ENCODE measurements at regions not wholly inside any gene's neighbourhood (a gene's known extent, or its start where the extent isn't known, plus 50 kb on each side); places are given as distances from the start of the nearest gene placed in this dataset.

DNA sequence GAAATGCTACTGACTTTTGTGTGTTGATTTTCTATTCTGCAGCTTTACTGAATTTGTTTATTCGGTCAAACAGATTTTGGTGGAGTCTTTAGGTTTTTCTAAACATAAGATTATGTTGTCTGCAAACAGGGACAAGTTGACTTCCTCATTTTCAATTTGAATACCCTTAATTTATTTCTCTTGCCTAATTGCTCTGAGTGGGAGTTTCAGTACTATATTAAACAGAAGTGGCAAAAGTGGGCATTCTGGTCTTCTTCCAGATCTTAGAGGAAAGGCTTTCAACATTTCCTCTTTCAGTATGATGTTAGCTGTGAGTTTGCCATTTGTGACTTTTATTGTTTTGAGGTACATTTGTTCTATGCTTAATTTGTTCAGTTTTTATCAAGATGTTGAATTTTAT is 268.5 kb downstream of the WNT5A start:
- DNase-seq = no peak

DNA sequence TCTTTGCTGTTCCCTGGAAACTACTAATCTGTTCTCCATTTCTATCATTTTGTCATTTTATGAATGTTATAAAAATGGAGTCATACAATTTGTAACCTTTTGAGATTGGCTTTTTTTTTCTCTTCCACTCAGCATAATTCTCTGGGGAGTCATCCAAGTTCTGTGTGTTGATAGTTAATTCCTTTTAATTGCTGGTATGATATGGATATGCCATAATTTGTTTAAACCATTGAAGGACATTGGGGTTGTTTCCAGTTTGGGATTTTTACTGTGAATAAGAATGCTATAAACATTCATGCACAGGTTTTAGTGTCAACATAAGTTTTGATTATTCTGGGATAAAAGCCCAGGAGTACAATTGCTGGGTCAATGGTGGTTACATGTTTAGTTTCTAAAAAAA is 279.4 kb downstream of the WNT5A start:
- DNase-seq = no peak

DNA sequence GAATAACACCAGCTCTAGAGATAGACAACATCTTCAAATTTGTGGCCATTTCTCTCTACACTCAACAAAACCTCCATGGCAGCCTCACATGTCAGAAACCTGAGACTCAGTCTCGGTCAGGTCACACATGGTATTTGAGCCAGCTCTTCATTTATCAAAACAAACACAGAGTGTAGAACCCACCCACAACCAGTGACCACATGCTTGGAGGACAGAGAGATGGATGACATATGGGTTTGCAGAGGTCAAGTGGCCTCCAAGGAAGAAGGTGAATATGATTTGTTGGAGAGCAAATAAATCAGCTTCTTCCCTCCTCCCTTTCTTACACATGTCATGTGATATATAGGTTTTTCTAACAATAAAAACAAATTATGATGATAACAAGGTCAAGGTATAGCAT is 278.1 kb upstream of the LRTM1 start:
- DNase-seq = no peak

DNA sequence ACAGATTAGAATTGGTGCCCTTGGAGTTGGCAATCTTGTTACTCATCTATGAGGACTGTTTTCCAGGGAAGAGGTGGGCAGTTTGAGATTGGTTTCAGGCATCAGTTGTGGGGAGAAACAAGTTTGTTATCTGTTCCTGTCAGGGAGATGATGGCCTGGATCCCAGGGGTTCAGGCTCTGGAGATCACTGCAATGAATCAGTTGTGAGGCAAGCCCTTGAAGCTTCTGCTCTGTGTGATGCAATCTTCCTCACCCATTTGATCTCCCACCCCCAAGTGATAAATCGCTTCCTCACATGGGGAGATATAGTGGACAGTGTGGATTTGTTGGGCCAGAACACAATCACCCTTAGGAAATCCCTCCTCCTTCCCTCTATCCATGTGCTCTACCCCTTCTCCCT is 276.6 kb upstream of the LRTM1 start:
- DNase-seq = no peak

- DNase-seq = no peak
Measured at GRCh38 chr3:55203546-55203945, 275.7 kb upstream of the LRTM1 start.

GRCh38 chr3:55203006-55203405 is 275.1 kb upstream of the LRTM1 start:
- DNase-seq = no peak

DNA sequence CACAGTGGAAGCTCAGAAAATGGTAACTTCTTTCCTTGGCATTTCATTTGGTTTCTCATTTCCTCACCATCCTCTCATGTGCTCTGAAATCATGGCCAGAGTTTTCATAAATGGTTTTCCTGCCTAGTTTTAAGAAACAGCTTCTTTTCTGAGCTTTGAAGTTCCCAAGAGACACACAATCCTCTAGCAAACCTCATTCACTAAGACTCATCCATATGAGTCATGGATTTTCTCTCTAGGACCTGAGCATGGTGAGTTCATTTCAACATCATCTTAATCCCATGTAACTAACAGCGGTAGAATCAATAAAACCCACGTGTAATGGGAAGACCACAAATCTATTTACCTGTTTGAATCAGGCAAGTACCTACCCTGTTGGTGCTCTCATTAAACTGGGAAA is 274.5 kb upstream of the LRTM1 start:
- no peak for DNase-seq

GRCh38 chr3:55201779-55202178 is 273.9 kb upstream of the LRTM1 start:
- DNase-seq = no peak

GRCh38 chr3:55200906-55201305 is 273.0 kb upstream of the LRTM1 start:
- DNase-seq = no peak

DNA sequence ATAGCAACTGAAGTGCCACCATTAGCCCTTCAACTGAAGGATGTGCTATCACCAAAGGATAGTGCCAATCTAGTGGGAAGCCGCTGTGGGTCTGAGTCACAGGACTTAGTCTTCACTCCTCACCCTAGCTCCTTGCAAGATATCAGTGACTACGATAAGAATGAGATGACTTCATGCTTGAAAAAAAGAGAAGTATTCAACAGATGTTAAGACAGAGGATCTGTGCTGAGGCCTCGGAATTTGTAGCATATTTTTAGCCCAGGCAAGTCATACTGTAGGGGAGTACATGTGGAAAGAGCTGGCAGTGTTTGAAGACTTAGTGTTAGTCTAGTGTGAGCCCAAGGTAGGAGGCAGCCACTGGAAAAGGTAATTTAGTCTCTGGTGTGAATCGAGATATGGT is 270.7 kb upstream of the LRTM1 start:
- DNase-seq = no peak

GRCh38 chr3:55197021-55197420 is 269.2 kb upstream of the LRTM1 start:
- DNase-seq = no peak

- DNase-seq = no peak
Measured at GRCh38 chr3:55196495-55196894, 268.6 kb upstream of the LRTM1 start.

DNA sequence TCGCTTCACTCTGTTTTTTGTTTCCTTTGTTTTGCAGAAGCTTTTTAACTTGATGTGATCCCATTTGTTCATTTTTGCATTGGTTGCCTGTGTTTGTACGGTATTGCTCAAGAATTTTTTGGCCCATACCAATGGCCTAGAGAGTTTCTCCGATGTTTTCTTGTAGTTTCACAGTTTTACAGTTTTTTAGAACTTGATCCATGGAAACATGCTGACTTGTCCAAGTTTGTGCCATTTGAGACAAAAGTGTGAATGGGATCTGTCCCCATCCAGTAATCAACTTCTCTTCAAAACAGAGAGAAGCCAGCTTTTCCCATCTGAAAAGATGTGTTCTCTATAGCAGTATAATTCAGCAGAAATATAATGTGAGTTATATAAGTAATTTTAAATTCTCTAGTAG is 266.5 kb upstream of the LRTM1 start:
- no peak for DNase-seq

DNA sequence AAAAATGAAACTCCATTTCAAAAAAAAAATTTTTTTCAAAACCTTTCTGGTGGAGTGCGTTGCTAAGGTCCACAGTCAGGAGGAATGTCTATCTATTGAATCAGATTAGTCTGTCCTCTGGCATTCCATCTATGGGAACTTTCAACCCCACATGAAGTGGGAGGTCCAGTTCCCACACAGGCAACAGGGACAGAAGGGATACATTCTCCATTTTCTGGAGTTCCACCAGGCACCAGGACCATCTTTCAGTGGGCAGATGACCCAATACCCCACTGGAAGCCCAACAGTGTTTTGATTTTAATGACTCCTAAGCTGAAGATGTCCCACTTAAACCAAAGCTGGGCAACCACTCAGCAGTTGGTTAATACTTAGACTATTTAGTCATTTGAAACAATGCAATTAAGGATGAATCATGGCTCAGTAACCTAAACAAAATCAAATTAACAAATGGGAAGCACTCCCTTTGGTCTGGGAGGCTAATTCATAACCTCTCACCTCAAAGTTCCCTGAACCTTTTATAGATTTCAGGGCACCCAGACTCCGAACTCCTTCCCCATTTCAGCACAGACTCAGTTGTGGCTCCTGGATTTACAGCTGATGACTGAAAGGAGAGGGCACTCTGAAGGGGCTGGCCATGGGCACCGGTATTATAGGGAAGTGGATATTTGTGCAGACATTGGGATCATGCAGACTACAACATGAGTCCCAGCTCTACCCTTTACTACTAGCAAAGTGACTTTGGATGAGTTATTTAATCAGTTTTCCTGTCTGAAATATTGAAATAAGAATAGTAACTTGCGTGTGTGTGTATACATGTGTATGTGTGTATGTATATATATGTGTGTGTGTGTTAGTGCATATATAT is 264.3 kb upstream of the LRTM1 start:
- no peak for DNase-seq

DNA sequence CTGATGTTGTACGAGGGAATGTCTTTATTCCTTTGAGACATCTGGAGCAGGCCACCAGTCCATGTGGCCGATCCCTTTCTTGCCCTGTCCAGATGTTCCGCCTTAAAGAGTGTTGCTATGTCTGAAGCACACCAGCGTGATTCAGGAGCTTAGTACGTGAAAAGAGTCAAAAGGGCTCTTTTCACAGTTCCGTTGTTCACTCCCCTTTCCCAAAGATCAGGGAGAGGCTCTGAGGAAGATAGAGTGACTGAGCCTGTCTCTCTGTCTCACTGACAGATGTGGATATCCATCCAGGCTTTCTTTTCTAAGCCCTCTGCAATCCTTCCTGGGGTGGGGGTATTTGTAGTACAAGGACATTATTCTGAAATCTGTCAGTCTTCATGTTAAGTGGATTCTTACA is 262.5 kb upstream of the LRTM1 start:
- no peak for DNase-seq

GRCh38 chr3:55189359-55189801 is 261.5 kb upstream of the LRTM1 start:
- DNase-seq = no peak

- no peak for DNase-seq
Measured at GRCh38 chr3:55185380-55185779, 257.5 kb upstream of the LRTM1 start.

GRCh38 chr3:55183201-55183600 is 255.3 kb upstream of the LRTM1 start:
- no peak for DNase-seq

DNA sequence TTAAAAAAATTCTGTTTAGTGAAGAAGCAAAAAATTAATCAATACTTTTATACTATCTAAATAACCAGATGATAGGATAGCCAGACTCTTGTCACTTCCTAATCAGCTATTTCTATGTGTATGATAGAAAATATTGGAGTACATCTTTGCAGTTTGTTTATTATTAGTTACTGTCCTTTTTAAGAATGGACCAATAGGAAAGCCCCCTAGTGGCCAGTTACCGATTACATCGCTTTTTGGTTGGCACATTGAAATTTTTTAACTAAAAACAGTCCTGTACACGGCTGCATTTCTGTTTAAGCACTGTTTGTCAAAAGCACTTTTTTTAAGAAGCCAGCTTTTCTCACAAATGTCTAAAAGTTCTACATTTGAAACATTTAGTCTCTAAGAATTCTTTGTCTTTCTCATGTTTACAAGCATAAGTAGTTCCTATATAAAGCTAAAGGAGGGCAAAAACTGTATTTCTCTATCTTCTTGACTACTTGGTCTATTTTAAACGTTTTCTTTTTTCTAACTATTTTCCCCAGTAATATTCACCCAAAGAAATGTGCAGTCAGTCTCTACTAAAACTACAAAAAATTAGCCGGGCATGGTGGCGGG is 253.2 kb upstream of the LRTM1 start:
- DNase-seq = peak; percentile 5

DNA sequence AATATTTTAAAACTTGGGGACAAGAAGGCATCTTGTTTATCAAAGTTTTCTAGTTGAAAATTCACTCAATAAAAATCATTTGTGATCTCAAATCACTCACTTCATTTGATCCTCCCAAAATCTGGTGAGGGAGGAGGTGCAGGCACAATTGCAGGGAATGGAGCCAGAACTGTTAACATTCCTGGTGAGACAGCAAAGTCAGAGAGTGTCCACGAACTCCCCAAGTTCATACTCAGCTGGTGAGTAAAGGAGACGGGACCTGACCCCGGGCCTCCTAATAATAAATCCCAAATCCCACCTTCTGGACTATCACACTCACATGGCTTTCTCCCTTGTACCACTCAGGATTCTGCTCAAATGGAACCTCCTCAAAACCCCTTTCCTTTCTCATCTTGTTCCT is 252.3 kb upstream of the LRTM1 start:
- DNase-seq = no peak

DNA sequence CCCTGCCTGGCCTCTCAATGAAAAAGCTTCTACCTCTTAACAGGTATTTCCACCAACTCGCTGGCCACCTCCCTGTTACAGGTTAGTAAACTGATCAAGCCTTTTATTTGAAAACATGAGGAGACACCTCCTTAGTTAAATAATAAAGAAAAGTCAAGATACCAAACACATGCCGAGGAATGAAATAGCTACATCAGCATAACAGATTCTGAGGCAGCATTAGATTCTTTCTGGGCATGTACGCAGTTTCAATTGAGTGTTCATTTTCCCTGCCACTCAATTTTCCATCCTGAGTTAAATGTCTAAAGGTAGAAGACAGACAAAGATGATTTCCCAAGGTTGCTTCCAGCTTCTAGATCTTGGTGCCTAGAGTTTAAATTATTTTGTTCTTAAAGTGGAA is 250.5 kb upstream of the LRTM1 start:
- DNase-seq = no peak

GRCh38 chr3:55177749-55178148 is 249.9 kb upstream of the LRTM1 start:
- no peak for DNase-seq

GRCh38 chr3:55175423-55175822 is 247.6 kb upstream of the LRTM1 start:
- DNase-seq = no peak

DNA sequence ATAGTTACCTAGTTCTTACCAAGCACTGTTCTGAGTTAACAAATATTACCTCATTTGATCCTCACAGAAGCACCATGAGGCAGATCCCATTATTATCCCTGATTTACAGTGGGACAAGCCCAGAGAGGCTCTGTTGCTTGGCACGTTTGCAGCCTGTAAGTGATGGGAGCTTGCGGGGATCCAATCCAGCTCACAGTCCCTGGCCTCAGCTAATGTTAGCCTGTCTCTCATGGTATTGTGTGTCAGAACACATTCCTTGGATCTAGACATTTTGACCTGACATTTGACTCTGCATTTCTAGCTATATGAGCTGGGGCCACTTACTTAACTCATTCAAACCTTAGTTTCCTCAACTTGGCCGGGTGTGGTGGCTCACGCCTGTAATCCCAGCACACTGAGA is 246.9 kb upstream of the LRTM1 start:
- DNase-seq = no peak

- no peak for DNase-seq
Measured at GRCh38 chr3:55173504-55173903, 245.6 kb upstream of the LRTM1 start.

Measured in CD4-positive, alpha-beta T cell treated with Interleukin-17A for 4 hours (primary cell).